HG03139 (cell line): ENCODE measurements at regions not wholly inside any gene's neighbourhood (a gene's known extent, or its start where the extent isn't known, plus 50 kb on each side); places are given as distances from the start of the nearest gene placed in this dataset.

Source experiments
- ATAC-seq: cut with Tn5 transposase; IDR thresholded peaks from one replicate; pipeline ENCODE4 v1.9.1; 2021; ENCODE audit not compliant: unreplicated experiment

GRCh38 chr13:31049833-31050232, 111.9 kb downstream of the HSPH1 start:
- no peak for ATAC-seq

GRCh38 chr13:31049083-31049482, 112.6 kb downstream of the HSPH1 start:
- no peak for ATAC-seq

- no peak for ATAC-seq
Observed at GRCh38 chr13:31048521-31048920, 113.2 kb downstream of the HSPH1 start.

GRCh38 chr13:31046711-31047279, 114.3 kb downstream of the TEX26 start:
- no peak for ATAC-seq

GRCh38 chr13:31045286-31046081, 113.0 kb downstream of the TEX26 start:
- ATAC-seq = peak; percentile 48

GRCh38 chr13:31044364-31045285, 112.2 kb downstream of the TEX26 start:
- peak; percentile 62 for ATAC-seq

- ATAC-seq = no peak
Observed at GRCh38 chr13:31043957-31044356, 111.5 kb downstream of the TEX26 start.

GRCh38 chr13:31042481-31043165, 110.2 kb downstream of the TEX26 start:
- no peak for ATAC-seq

GRCh38 chr13:31042049-31042448, 109.6 kb downstream of the TEX26 start:
- no peak for ATAC-seq

- ATAC-seq = peak; percentile 70
Observed at GRCh38 chr13:31038834-31039552, 106.5 kb downstream of the TEX26 start.

GRCh38 chr13:31037874-31038500, 105.5 kb downstream of the TEX26 start:
- ATAC-seq = no peak

GRCh38 chr13:31036731-31037695, 104.6 kb downstream of the TEX26 start:
- no peak for ATAC-seq

GRCh38 chr13:31035185-31035965, 102.9 kb downstream of the TEX26 start:
- no peak for ATAC-seq

- ATAC-seq = no peak
Observed at GRCh38 chr13:31032528-31033113, 100.2 kb downstream of the TEX26 start.

- no peak for ATAC-seq
Observed at GRCh38 chr13:31031482-31031881, 99.0 kb downstream of the TEX26 start.

- ATAC-seq = no peak
Observed at GRCh38 chr13:31029102-31029501, 96.6 kb downstream of the TEX26 start.

- no peak for ATAC-seq
Observed at GRCh38 chr13:31027136-31027535, 94.7 kb downstream of the TEX26 start.
